A549 (cell line): ENCODE measurements at regions not wholly inside any gene's neighbourhood (a gene's known extent, or its start where the extent isn't known, plus 50 kb on each side); places are given as distances from the start of the nearest gene placed in this dataset.

ENCODE experiments used
- ATAC-seq, 2 experiments: fragments of 200-7000 bp in 1 of 2; fragments of >200 bp in 1 of 2; cut with Nextera tagmentation in 1 of 2; cut with Tn5 transposase in 1 of 2; 3 replicates each; pipeline versions ENCODE4 v1.8.0 to v1.9.1; 2018 to 2020; ENCODE audit warnings: mild to moderate bottlenecking in 1 of 2, moderate library complexity in 1 of 2
- CTCF ChIA-PET: fragments of 300-600 bp; sonication (Branson Sonifier 250); formaldehyde crosslinking; extraction: SDS; loops from one replicate; lab custom pipeline; 2021; ENCODE audit warnings: antibody characterized with exemption, inconsistent platforms; lab: Yijun Ruan, JAX
- POLR2A ChIA-PET: fragments of 350-600 bp; formaldehyde crosslinking; extraction: SDS; loops from one replicate; lab custom pipeline; 2021; ENCODE audit warnings: antibody characterized with exemption, inconsistent platforms; lab: Yijun Ruan, JAX
- DNase-seq, 2 experiments: peaks; one replicate each; pipeline versions ENCODE4 v3.0.0 to v3.0.0-alpha.2; 2011 to 2016; ENCODE audit warnings: low read depth in 1 of 2, low spot score in 1 of 2
- FAIRE-seq: peaks from 2 replicates; lab custom pipeline; 2011; peaks lifted over from hg19 to GRCh38; lab: Jason Lieb, UNC
- H3K27ac ChIP-seq, 2 experiments: fragments of >200 bp; sonication (Bioruptor Twin); formaldehyde crosslinking; 3 replicates each; pipeline ENCODE4 v1.5.1; 2016 to 2017
- H3K4me1 ChIP-seq: fragments of >200 bp; sonication (Bioruptor Twin); formaldehyde crosslinking; 3 replicates; pipeline ENCODE4 v1.6.1; 2016
- H3K4me2 ChIP-seq: fragments of >200 bp; sonication (Bioruptor Twin); formaldehyde crosslinking; 3 replicates; pipeline ENCODE4 v1.6.1; 2016
- H3K4me3 ChIP-seq: fragments of >200 bp; sonication (Bioruptor Twin); formaldehyde crosslinking; 3 replicates; pipeline ENCODE4 v1.5.1; 2016
- H3K9me3 ChIP-seq: fragments of >200 bp; sonication (Bioruptor Twin); formaldehyde crosslinking; 3 replicates; pipeline ENCODE4 v1.6.1; 2016
- ATOH8 ChIP-seq: fragments of 250-450 bp; sonication (Bioruptor Pico); IDR thresholded peaks from 2 replicates; pipeline ENCODE4 v1.5.0; 2020; ENCODE audit warnings: low read depth, mild to moderate bottlenecking, moderate library complexity
- BCL3 ChIP-seq: fragments of >200 bp; sonication (Bioruptor Twin); formaldehyde crosslinking; IDR thresholded peaks from 3 replicates; pipeline ENCODE4 v1.6.1; 2016
- BHLHE40 ChIP-seq: IDR thresholded peaks from 2 replicates; pipeline ENCODE4 v1.6.1; 2012; ENCODE audit warnings: low read depth, low read length, inconsistent platforms
- CEBPB ChIP-seq, 2 experiments: fragments of >200 bp in 1 of 2; sonication (Bioruptor Twin) in 1 of 2; formaldehyde crosslinking in 1 of 2; IDR thresholded peaks; 2 replicates each; pipeline ENCODE4 v1.6.1; 2012 to 2016
- CHD2 ChIP-seq: fragments of 150-350 bp; IDR thresholded peaks from 2 replicates; pipeline ENCODE4 v1.6.1; 2014; ENCODE audit warnings: low read length; ENCODE audit not compliant: partially characterized antibody
- CHD4 ChIP-seq: fragments of 200-600 bp; sonication (generic); IDR thresholded peaks from 2 replicates; pipeline ENCODE4 v1.6.1; 2016; ENCODE audit warnings: antibody characterized with exemption, mild to moderate bottlenecking, borderline replicate concordance
- ELK1 ChIP-seq: fragments of 150-350 bp; IDR thresholded peaks from 2 replicates; pipeline ENCODE4 v1.6.1; 2014; ENCODE audit warnings: low read depth, mild to moderate bottlenecking, low read length
- FOXS1 ChIP-seq: fragments of 250-450 bp; sonication (Bioruptor Pico); IDR thresholded peaks from 2 replicates; pipeline ENCODE4 v1.5.0; 2020; ENCODE audit warnings: mild to moderate bottlenecking, moderate library complexity
- GATA3 ChIP-seq: IDR thresholded peaks from 2 replicates; pipeline ENCODE4 v1.6.1; 2012; ENCODE audit warnings: borderline replicate concordance
- HDAC2 ChIP-seq: fragments of 200-600 bp; sonication (generic); IDR thresholded peaks from 2 replicates; pipeline ENCODE4 v1.6.1; 2016
- HEYL ChIP-seq: fragments of 250-450 bp; sonication (Bioruptor Pico); IDR thresholded peaks from 2 replicates; pipeline ENCODE4 v1.8.0; 2021; ENCODE audit warnings: mild to moderate bottlenecking, moderate library complexity
- HMGXB4 ChIP-seq: fragments of 250-450 bp; sonication (Bioruptor Pico); IDR thresholded peaks from 2 replicates; pipeline ENCODE4 v1.5.0; 2021; ENCODE audit warnings: mild to moderate bottlenecking, moderate library complexity, borderline replicate concordance
- HOXA7 ChIP-seq: fragments of 250-450 bp; sonication (Bioruptor Pico); IDR thresholded peaks from 2 replicates; pipeline ENCODE4 v1.5.0; 2020; ENCODE audit warnings: mild to moderate bottlenecking, moderate library complexity
- HOXB5 ChIP-seq: fragments of 250-450 bp; sonication (Bioruptor Pico); IDR thresholded peaks from 2 replicates; pipeline ENCODE4 v1.5.0; 2020; ENCODE audit warnings: mild to moderate bottlenecking, moderate library complexity
- JUNB ChIP-seq: fragments of >200 bp; sonication (Bioruptor Twin); formaldehyde crosslinking; IDR thresholded peaks from 2 replicates; pipeline ENCODE4 v1.6.1; 2016
- KDM1A ChIP-seq: fragments of 200-600 bp; sonication (generic); IDR thresholded peaks from 2 replicates; pipeline ENCODE4 v1.6.1; 2016; ENCODE audit warnings: low read depth, mild to moderate bottlenecking
- KDM5A ChIP-seq: fragments of 200-600 bp; sonication (generic); IDR thresholded peaks from 2 replicates; pipeline ENCODE4 v1.6.1; 2016; ENCODE audit warnings: antibody characterized with exemption, mild to moderate bottlenecking
- MAZ ChIP-seq: fragments of 150-350 bp; IDR thresholded peaks from 2 replicates; pipeline ENCODE4 v1.6.1; 2014; ENCODE audit warnings: antibody characterized with exemption, low read depth, low read length, borderline replicate concordance
- NFE2L2 ChIP-seq: fragments of 150-350 bp; conservative IDR thresholded peaks from 2 replicates; pipeline ENCODE4 v1.6.1; 2014; ENCODE audit warnings: low read length
- NPAS2 ChIP-seq: fragments of 250-450 bp; sonication (Bioruptor Pico); IDR thresholded peaks from 2 replicates; pipeline ENCODE4 v1.8.0; 2022; ENCODE audit warnings: mild to moderate bottlenecking, moderate library complexity, borderline replicate concordance
- PBX3 ChIP-seq: IDR thresholded peaks from 2 replicates; pipeline ENCODE4 v1.6.1; 2012
- SMC3 ChIP-seq: fragments of >200 bp; sonication (Bioruptor Twin); formaldehyde crosslinking; IDR thresholded peaks from 3 replicates; pipeline ENCODE4 v1.6.1; 2018; ENCODE audit warnings: inconsistent platforms
- SREBF2 ChIP-seq: fragments of 450-650 bp; IDR thresholded peaks from 2 replicates; pipeline ENCODE4 v1.6.1; 2014; ENCODE audit warnings: mild to moderate bottlenecking, moderate library complexity
- TFCP2L1 ChIP-seq: fragments of 250-450 bp; sonication (Bioruptor Pico); IDR thresholded peaks from 2 replicates; pipeline ENCODE4 v1.5.0; 2021; ENCODE audit warnings: mild to moderate bottlenecking
- WGBS: methylation state at CpG from one replicate; pipeline ENCODE4 v1.1.6; 2017; ENCODE audit errors: missing lambda C conversion rate; 5-methylcytosine and 5-hydroxymethylcytosine counted together
- TF ChIP-seq, protein P1 (sequence below): fragments of >200 bp; sonication (Bioruptor Twin); formaldehyde crosslinking; IDR thresholded peaks from 2 replicates; pipeline ENCODE4 v1.6.1; 2016

GRCh38 chr13:54637366-54637765 lies 1608.8 kb downstream of the OLFM4 start:
- WGBS: 0% methylated on average over 1 of the region's 1 CpG
- no peaks in the 10 kb centered on the region for H3K9me3 ChIP-seq
- CTCF ChIA-PET: no interaction called here
- H3K27ac ChIP-seq: no peak overlapping the region
- DNase-seq: no peak
- POLR2A ChIA-PET: no interaction called here
- no peak overlapping the region for H3K4me2 ChIP-seq
- no peak overlapping the region for H3K4me3 ChIP-seq
- no peak for TF ChIP-seq NPAS2 (CRISPR knock-in tag)
- no peak for TF ChIP-seq MAZ
- TF ChIP-seq TFCP2L1 (CRISPR knock-in tag): no peak
- TF ChIP-seq HEYL: no peak
- no peak for TF ChIP-seq GATA3
- no peak for TF ChIP-seq SREBF2
- TF ChIP-seq, protein P1, sequence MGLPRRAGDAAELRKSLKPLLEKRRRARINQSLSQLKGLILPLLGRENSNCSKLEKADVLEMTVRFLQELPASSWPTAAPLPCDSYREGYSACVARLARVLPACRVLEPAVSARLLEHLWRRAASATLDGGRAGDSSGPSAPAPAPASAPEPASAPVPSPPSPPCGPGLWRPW: no peak
- TF ChIP-seq ATOH8 (CRISPR knock-in tag): no peak
- no peak for TF ChIP-seq HMGXB4
- TF ChIP-seq CHD4: no peak
- TF ChIP-seq CEBPB (IDR thresholded peaks at IDR 0.05): no peak
- no peak for TF ChIP-seq JUNB
- no peak for TF ChIP-seq SMC3
- no peaks in the 10 kb centered on the region for H3K4me1 ChIP-seq
- no peak for ATAC-seq
- no peak for FAIRE-seq

GRCh38 chr13:54640719-54641118 lies 1612.1 kb downstream of the OLFM4 start:
- H3K9me3 ChIP-seq: no peaks in the 10 kb centered on the region
- ChIA-PET POLR2A (no interaction called here), CTCF (no interaction called here)
- TF ChIP-seq KDM1A (no peak), KDM5A (no peak), HOXA7 (CRISPR knock-in tag) (no peak), BHLHE40 (no peak), CHD4 (no peak)
- H3K4me3 ChIP-seq: no peak overlapping the region
- no peaks in the 10 kb centered on the region for H3K4me1 ChIP-seq
- H3K27ac ChIP-seq: no peak overlapping the region
- ATAC-seq (no peak), DNase-seq (no peak), FAIRE-seq (no peak)
- no peak overlapping the region for H3K4me2 ChIP-seq

DNA sequence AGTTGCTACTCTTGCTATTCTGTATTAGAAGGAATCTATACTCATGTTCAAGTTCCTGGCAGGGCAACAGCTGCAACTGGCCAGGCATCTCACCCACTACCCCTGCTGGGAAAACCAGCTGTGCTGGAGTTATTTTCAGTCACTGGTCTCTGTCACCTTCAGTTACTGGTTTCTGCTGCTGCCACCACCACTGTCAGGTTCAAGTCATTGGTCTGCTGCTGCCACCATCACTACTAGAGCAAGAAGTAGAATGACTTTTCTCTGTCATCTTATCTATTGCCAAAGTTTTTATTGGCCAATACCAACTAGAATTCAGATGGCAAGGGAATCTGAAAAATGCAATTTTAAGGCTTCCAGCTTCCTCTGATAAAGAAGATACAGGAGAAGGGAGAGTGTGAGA lies 1615.2 kb downstream of the OLFM4 start:
- no peak overlapping the region for H3K4me2 ChIP-seq

More for the DNA sequence above, 1615.2 kb downstream of the OLFM4 start:
- ATAC-seq: no peak
- POLR2A ChIA-PET: no interaction called here
- no peak for DNase-seq
- H3K9me3 ChIP-seq: no peaks in the 10 kb centered on the region
- CTCF ChIA-PET: no interaction called here
- TF ChIP-seq SREBF2 (no peak), HDAC2 (no peak), FOXS1 (no peak), PBX3 (no peak), NPAS2 (CRISPR knock-in tag) (no peak), ELK1 (no peak), HOXB5 (CRISPR knock-in tag) (no peak), NFE2L2 (no peak), GATA3 (no peak), BCL3 (no peak), CHD2 (no peak)
- no peaks in the 10 kb centered on the region for H3K4me1 ChIP-seq
- no peak overlapping the region for H3K27ac ChIP-seq
- no peak for FAIRE-seq
- no peak overlapping the region for H3K4me3 ChIP-seq
